K562 (cell line): ENCODE measurements at regions not wholly inside any gene's neighbourhood (a gene's known extent, or its start where the extent isn't known, plus 50 kb on each side); places are given as distances from the start of the nearest gene placed in this dataset.

ENCODE experiments used
- ATAC-seq: fragments of 200-7000 bp; cut with Tn5 transposase; 3 replicates; pipeline ENCODE4 v1.9.1; 2020; ENCODE audit warnings: moderate library complexity
- BruUV-seq: library from RNA; stranded (reverse); fragments of 400-500 nt; replicated peaks from 2 replicates; lab custom pipeline; 2021; lab: Mats Ljungman, UMichigan
- CTCF ChIA-PET: fragments of 300-600 bp; formaldehyde crosslinking; extraction: SDS; loops from one replicate; lab custom pipeline; 2021; ENCODE audit warnings: low intra/inter-chr PET ratio; lab: Yijun Ruan, JAX
- POLR2A ChIA-PET: fragments of 300-600, 350-650 bp; sonication (Branson Sonifier 250); formaldehyde crosslinking; extraction: SDS; loops from one replicate; lab custom pipeline; 2021; ENCODE audit warnings: antibody characterized with exemption, inconsistent platforms; lab: Yijun Ruan, JAX
- DNase-seq, 4 experiments: peaks; one replicate each; pipeline versions ENCODE4 v3.0.0 to v3.0.0-alpha.2; 2011 to 2018; ENCODE audit warnings: low spot score in 3 of 4, mixed read lengths in 3 of 4; ENCODE audit errors: extremely low read depth in 1 of 4
- FAIRE-seq: peaks from 2 replicates; lab custom pipeline; 2011; peaks lifted over from hg19 to GRCh38; lab: Jason Lieb, UNC
- H2AFZ ChIP-seq: 2 replicates; pipeline ENCODE4 v1.6.0; 2011; ENCODE audit warnings: low read depth, low read length, control low read depth, inconsistent platforms
- H3K27ac ChIP-seq: fragments of 200-600 bp; 3 replicates; pipeline ENCODE4 v1.8.0; 2011; ENCODE audit warnings: low read depth, mild to moderate bottlenecking, control low read depth, inconsistent platforms, low read length, moderate library complexity, mixed read lengths; ENCODE audit errors: extremely low read depth
- H3K27me3 ChIP-seq, 2 experiments: fragments of 300-600 bp in 1 of 2; 2 replicates in 1 of 2; 3 replicates in 1 of 2; pipeline versions ENCODE4 v1.6.0 to v1.8.0; 2011; ENCODE audit warnings: inconsistent platforms in 2 of 2, low read length in 2 of 2, mild to moderate bottlenecking in 1 of 2, mixed read lengths in 1 of 2, moderate library complexity in 1 of 2; ENCODE audit not compliant: control insufficient read depth in 2 of 2, insufficient read depth in 2 of 2
- H3K36me3 ChIP-seq: fragments of 300-600 bp; 3 replicates; pipeline ENCODE4 v1.8.0; 2011; ENCODE audit warnings: mild to moderate bottlenecking, low read length, inconsistent platforms; ENCODE audit not compliant: control insufficient read depth, insufficient read depth
- H3K4me1 ChIP-seq, 2 experiments: fragments of 200-600 bp in 1 of 2; replicated peaks in 1 of 2; 2 replicates in 1 of 2; 3 replicates in 1 of 2; pipeline versions ENCODE4 v1.5.1 to v1.8.0; 2011; ENCODE audit warnings: inconsistent platforms in 2 of 2, low read length in 2 of 2, mild to moderate bottlenecking in 1 of 2, mixed read lengths in 1 of 2, moderate library complexity in 1 of 2; ENCODE audit not compliant: control insufficient read depth in 2 of 2, insufficient read depth in 2 of 2
- H3K4me2 ChIP-seq: 2 replicates; pipeline ENCODE4 v1.6.1; 2011; ENCODE audit warnings: low read length, control low read depth, inconsistent platforms, mixed read lengths; ENCODE audit not compliant: insufficient read depth
- H3K4me3 ChIP-seq: fragments of 200-600 bp; sonication (generic), shearing (Covaris generic); 2 replicates; pipeline ENCODE4 v1.5.1; 2016; ENCODE audit warnings: control low read depth, inconsistent platforms
- H3K79me2 ChIP-seq: fragments of 200-600 bp; 3 replicates; pipeline ENCODE4 v1.8.0; 2011; ENCODE audit warnings: low read length, inconsistent platforms; ENCODE audit not compliant: control insufficient read depth, insufficient read depth
- H3K9ac ChIP-seq, 2 experiments: 2 replicates each; pipeline versions ENCODE4 v1.6.0 to v1.6.1; 2011; ENCODE audit warnings: low read depth in 2 of 2, low read length in 2 of 2, control low read depth in 1 of 2, inconsistent platforms in 1 of 2, mild to moderate bottlenecking in 1 of 2, mixed read lengths in 1 of 2; ENCODE audit not compliant: insufficient read depth in 1 of 2
- H3K9me1 ChIP-seq: one replicate; pipeline ENCODE4 v1.6.0; 2011; ENCODE audit warnings: inconsistent platforms, mild to moderate bottlenecking, low read length, moderate library complexity; ENCODE audit not compliant: control insufficient read depth, insufficient read depth
- H3K9me3 ChIP-seq: replicated peaks from 2 replicates; pipeline ENCODE4 v1.5.1; 2011; ENCODE audit warnings: low read depth, low read length, inconsistent platforms; ENCODE audit not compliant: control insufficient read depth, insufficient read depth
- H4K20me1 ChIP-seq: replicated peaks from 2 replicates; pipeline ENCODE4 v1.6.1; 2011; ENCODE audit warnings: low read length, inconsistent platforms, mixed read lengths; ENCODE audit not compliant: control insufficient read depth, insufficient read depth
- CREB3L1 ChIP-seq: fragments of 450-650 bp; IDR thresholded peaks from 2 replicates; pipeline ENCODE4 v1.6.1; 2014; ENCODE audit warnings: low read depth, mild to moderate bottlenecking, moderate library complexity, borderline replicate concordance
- DIDO1 ChIP-seq: fragments of 450-650 bp; IDR thresholded peaks from 2 replicates; pipeline ENCODE4 v1.6.1; 2016; ENCODE audit warnings: low read depth, missing biosample characterization, missing genetic modification characterization
- DNMT1 ChIP-seq: fragments of 450-650 bp; IDR thresholded peaks from 2 replicates; pipeline ENCODE4 v1.6.1; 2016; ENCODE audit warnings: antibody characterized with exemption, mild to moderate bottlenecking
- DPF2 ChIP-seq: fragments of 450-650 bp; IDR thresholded peaks from 2 replicates; pipeline ENCODE4 v1.6.1; 2016
- EP300 ChIP-seq: IDR thresholded peaks from 2 replicates; pipeline ENCODE4 v1.6.1; 2012; ENCODE audit warnings: low read length, improper control_type of control experiment
- PML ChIP-seq: IDR thresholded peaks from 2 replicates; pipeline ENCODE4 v1.6.1; 2012; ENCODE audit warnings: low read length, inconsistent platforms
- PTRF ChIP-seq: fragments of 450-650 bp; IDR thresholded peaks from 2 replicates; pipeline ENCODE4 v1.6.1; 2016; ENCODE audit warnings: mild to moderate bottlenecking, missing genetic modification characterization, missing compliant biosample characterization
- SRF ChIP-seq, 2 experiments: fragments of 250-450, 450-650 bp in 1 of 2; sonication (Bioruptor Pico) in 1 of 2; sonication (generic) in 1 of 2; formaldehyde crosslinking; IDR thresholded peaks; 2 replicates each; pipeline versions ENCODE4 v1.5.0 to v1.5.1; 2020 to 2022; ENCODE audit warnings: mild to moderate bottlenecking in 1 of 2, missing genetic modification reagents in 1 of 2
- TCF7 ChIP-seq: sonication (generic); IDR thresholded peaks from 2 replicates; pipeline ENCODE4 v1.6.1; 2016; ENCODE audit warnings: antibody characterized with exemption, borderline replicate concordance
- XRCC3 ChIP-seq: fragments of 450-650 bp; IDR thresholded peaks from 2 replicates; pipeline ENCODE4 v1.6.1; 2017; ENCODE audit warnings: mild to moderate bottlenecking, moderate library complexity
- ZC3H11A ChIP-seq: IDR thresholded peaks from 2 replicates; pipeline ENCODE4 v1.6.1; 2012; ENCODE audit warnings: low read depth, low read length, improper control_type of control experiment
- ZC3H8 ChIP-seq: fragments of 450-650 bp; IDR thresholded peaks from 2 replicates; pipeline ENCODE4 v1.6.1; 2017
- ZNF76 ChIP-seq: fragments of 250-450 bp; sonication (Bioruptor Pico); IDR thresholded peaks from 2 replicates; pipeline ENCODE4 v1.4.0; 2020; ENCODE audit warnings: mild to moderate bottlenecking, moderate library complexity, borderline replicate concordance
- ZNF778 ChIP-seq: fragments of 450-650 bp; formaldehyde crosslinking; IDR thresholded peaks from 2 replicates; pipeline ENCODE4 v1.4.0; 2020; ENCODE audit warnings: mild to moderate bottlenecking, moderate library complexity
- WGBS: fragments of 100-300 bp; shearing (Covaris generic); methylation state at CpG from one replicate; pipeline ENCODE4 v1.1.6; 2016; ENCODE audit warnings: low coverage, mixed read lengths; ENCODE audit not compliant: insufficient coverage; ENCODE audit errors: missing lambda C conversion rate; 5-methylcytosine and 5-hydroxymethylcytosine counted together
- in situ Hi-C: fragments of 300-500 bp; cut with MboI; formaldehyde crosslinking; loops from 4 replicates; pipeline ENCODE4 v1.15.0; 2018; ENCODE audit warnings: inconsistent platforms, mixed read lengths
- intact Hi-C: fragments of 100-400 bp; cut with micrococcal nuclease; formaldehyde crosslinking; loops from 2 replicates; pipeline ENCODE4 v1.14.2; 2022
- TF ChIP-seq, protein P1 (sequence below): sonication (generic); formaldehyde crosslinking; IDR thresholded peaks from 2 replicates; pipeline ENCODE4 v1.8.0; 2022; ENCODE audit warnings: missing genetic modification reagents, mild to moderate bottlenecking, moderate library complexity, borderline replicate concordance
- TF ChIP-seq, protein P2 (sequence below): fragments of 250-450 bp; sonication (Bioruptor Pico); IDR thresholded peaks from 2 replicates; pipeline ENCODE4 v1.6.1; 2021; ENCODE audit warnings: mild to moderate bottlenecking
- TF ChIP-seq, protein P3 (sequence below), 2 experiments: fragments of 200-800 bp in 1 of 2; sonication (Bioruptor generic) in 1 of 2; sonication (generic) in 1 of 2; formaldehyde crosslinking in 1 of 2; IDR thresholded peaks in 1 of 2; conservative IDR thresholded peaks in 1 of 2; 2 replicates each; pipeline versions ENCODE4 v1.5.0 to v1.6.1; 2016 to 2020; ENCODE audit warnings: missing compliant biosample characterization in 1 of 2, missing genetic modification characterization in 1 of 2, missing genetic modification reagents in 1 of 2

GRCh38 chr2:188851826-188852225 is 122.3 kb upstream of the COL3A1 start:
- POLR2A ChIA-PET, result no interaction called here
- Histone ChIP-seq H3K4me2 (no peak overlapping the region), H3K27ac (no peak overlapping the region), H3K36me3 (no peaks in the 10 kb centered on the region), H4K20me1 (no peaks in the 10 kb centered on the region), H2AFZ (no peak overlapping the region), H3K9me3 (no peaks in the 10 kb centered on the region), H3K9me1 (no peaks in the 10 kb centered on the region), H3K4me3 (no peak overlapping the region), H3K27me3 (no peaks in the 10 kb centered on the region), H3K4me1 (no peaks in the 10 kb centered on the region), H3K9ac (no peak overlapping the region), H3K79me2 (no peaks in the 10 kb centered on the region)
- intact Hi-C loops (no loop called here), in situ Hi-C loops (no loop called here)
- DNase-seq (no peak), FAIRE-seq (no peak), ATAC-seq (no peak)
- 7% methylated on average over 3 of the region's 3 CpGs for WGBS
- CTCF ChIA-PET, result no interaction called here
- TF ChIP-seq, protein P1, sequence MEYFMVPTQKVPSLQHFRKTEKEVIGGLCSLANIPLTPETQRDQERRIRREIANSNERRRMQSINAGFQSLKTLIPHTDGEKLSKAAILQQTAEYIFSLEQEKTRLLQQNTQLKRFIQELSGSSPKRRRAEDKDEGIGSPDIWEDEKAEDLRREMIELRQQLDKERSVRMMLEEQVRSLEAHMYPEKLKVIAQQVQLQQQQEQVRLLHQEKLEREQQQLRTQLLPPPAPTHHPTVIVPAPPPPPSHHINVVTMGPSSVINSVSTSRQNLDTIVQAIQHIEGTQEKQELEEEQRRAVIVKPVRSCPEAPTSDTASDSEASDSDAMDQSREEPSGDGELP (CRISPR knock-in tag), result no peak
- TF ChIP-seq EP300 (no peak), ZC3H11A (no peak), ZNF778 (CRISPR knock-in tag) (no peak), PTRF (tag) (no peak), PML (no peak), ZC3H8 (no peak), TCF7 (no peak), DNMT1 (no peak), DPF2 (no peak), SRF (CRISPR knock-in tag; IDR thresholded peaks at IDR 0.05) (no peak), CREB3L1 (no peak), ZNF76 (CRISPR knock-in tag) (no peak), XRCC3 (no peak), DIDO1 (tag) (no peak)
- TF ChIP-seq, protein P2, sequence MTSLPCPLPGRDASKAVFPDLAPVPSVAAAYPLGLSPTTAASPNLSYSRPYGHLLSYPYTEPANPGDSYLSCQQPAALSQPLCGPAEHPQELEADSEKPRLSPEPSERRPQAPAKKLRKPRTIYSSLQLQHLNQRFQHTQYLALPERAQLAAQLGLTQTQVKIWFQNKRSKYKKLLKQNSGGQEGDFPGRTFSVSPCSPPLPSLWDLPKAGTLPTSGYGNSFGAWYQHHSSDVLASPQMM, result no peak
- TF ChIP-seq, protein P3, sequence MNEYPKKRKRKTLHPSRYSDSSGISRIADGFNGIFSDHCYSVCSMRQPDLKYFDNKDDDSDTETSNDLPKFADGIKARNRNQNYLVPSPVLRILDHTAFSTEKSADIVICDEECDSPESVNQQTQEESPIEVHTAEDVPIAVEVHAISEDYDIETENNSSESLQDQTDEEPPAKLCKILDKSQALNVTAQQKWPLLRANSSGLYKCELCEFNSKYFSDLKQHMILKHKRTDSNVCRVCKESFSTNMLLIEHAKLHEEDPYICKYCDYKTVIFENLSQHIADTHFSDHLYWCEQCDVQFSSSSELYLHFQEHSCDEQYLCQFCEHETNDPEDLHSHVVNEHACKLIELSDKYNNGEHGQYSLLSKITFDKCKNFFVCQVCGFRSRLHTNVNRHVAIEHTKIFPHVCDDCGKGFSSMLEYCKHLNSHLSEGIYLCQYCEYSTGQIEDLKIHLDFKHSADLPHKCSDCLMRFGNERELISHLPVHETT (CRISPR knock-in tag; conservative IDR thresholded peaks at IDR 0.05 in 1 of 2, IDR thresholded peaks at IDR 0.05 in 1 of 2), result no peak
- no TSS peak for BruUV-seq
